ENCODE measurements at regions not wholly inside any gene's neighbourhood (a gene's known extent, or its start where the extent isn't known, plus 50 kb on each side); places are given as distances from the start of the nearest gene placed in this dataset.

- Histone ChIP-seq H3K4me1 (ENCODE audit: low read length) (no peaks in the 10 kb centered on the region), H3K9me3 (replicated peaks; ENCODE audit: insufficient read depth, low read length) (no peaks in the 10 kb centered on the region), H3K9me2 (replicated peaks; ENCODE audit: insufficient read depth, low read length) (no peaks in the 10 kb centered on the region), H3K27me3 (replicated peaks; ENCODE audit: insufficient read depth, low read length) (peaks cover 34% of the 10 kb centered on the region), H3K36me3 (replicated peaks; ENCODE audit: insufficient read depth, low read length) (no peaks in the 10 kb centered on the region), H3K9ac (ENCODE audit: low read length) (no peak overlapping the region), H4K20me1 (ENCODE audit: insufficient read depth, low read length) (no peaks in the 10 kb centered on the region), H3K27ac (ENCODE audit: low read length) (no peak overlapping the region), H2AFZ (ENCODE audit: low read length) (no peak overlapping the region), H3F3A (ENCODE audit: insufficient read depth, low read length) (no peaks in the 10 kb centered on the region), H3K4me3 (ENCODE audit: low read length) (no peak overlapping the region), H3K79me2 (ENCODE audit: low read length) (no peaks in the 10 kb centered on the region), H3K4me2 (ENCODE audit: low read depth, low read length) (no peak overlapping the region)
- no peak for DNase-seq
- TF ChIP-seq CTCF (IDR thresholded peaks at IDR 0.05; ENCODE audit: low read length) (no peak), EZH2phosphoT487 (IDR thresholded peaks at IDR 0.05; ENCODE audit: low read length) (no peak)
These were observed 170.9 kb downstream of the IRF8 start for GRCh38 chr16:86069736-86070298.

- H3K9me3 ChIP-seq (replicated peaks; ENCODE audit: insufficient read depth, low read length): no peaks in the 10 kb centered on the region
- no peak overlapping the region for H3K9ac ChIP-seq (ENCODE audit: low read length)
- no peaks in the 10 kb centered on the region for H3K79me2 ChIP-seq (ENCODE audit: low read length)
- no peaks in the 10 kb centered on the region for H3K9me2 ChIP-seq (replicated peaks; ENCODE audit: insufficient read depth, low read length)
- TF ChIP-seq CTCF (IDR thresholded peaks at IDR 0.05; ENCODE audit: low read length) (no peak), EZH2phosphoT487 (IDR thresholded peaks at IDR 0.05; ENCODE audit: low read length) (no peak), EZH2 (optimal IDR thresholded peaks at IDR 0.05; ENCODE audit: low read depth, low read length) (no peak)
- H3K4me1 ChIP-seq (ENCODE audit: low read length): no peaks in the 10 kb centered on the region
- no peak for DNase-seq
- no peaks in the 10 kb centered on the region for H3F3A ChIP-seq (ENCODE audit: insufficient read depth, low read length)
- H3K27ac ChIP-seq (ENCODE audit: low read length): no peak overlapping the region
- no peaks in the 10 kb centered on the region for H4K20me1 ChIP-seq (ENCODE audit: insufficient read depth, low read length)
- peaks cover 38% of the 10 kb centered on the region for H3K27me3 ChIP-seq (replicated peaks; ENCODE audit: insufficient read depth, low read length)
- H3K4me3 ChIP-seq (ENCODE audit: low read length): no peak overlapping the region
- no peak overlapping the region for H2AFZ ChIP-seq (ENCODE audit: low read length)
- H3K36me3 ChIP-seq (replicated peaks; ENCODE audit: insufficient read depth, low read length): no peaks in the 10 kb centered on the region
- H3K4me2 ChIP-seq (ENCODE audit: low read depth, low read length): no peak overlapping the region
These were observed 171.5 kb downstream of the IRF8 start for GRCh38 chr16:86070484-86070883.

GRCh38 chr16:86070971-86071370, 172.0 kb downstream of the IRF8 start:
- Histone ChIP-seq H3K27me3 (replicated peaks; ENCODE audit: insufficient read depth, low read length) (peaks cover 38% of the 10 kb centered on the region), H3K4me1 (ENCODE audit: low read length) (no peaks in the 10 kb centered on the region), H3K27ac (ENCODE audit: low read length) (no peak overlapping the region), H3F3A (ENCODE audit: insufficient read depth, low read length) (no peaks in the 10 kb centered on the region), H3K4me3 (ENCODE audit: low read length) (no peak overlapping the region), H3K36me3 (replicated peaks; ENCODE audit: insufficient read depth, low read length) (no peaks in the 10 kb centered on the region), H3K9me2 (replicated peaks; ENCODE audit: insufficient read depth, low read length) (no peaks in the 10 kb centered on the region), H4K20me1 (ENCODE audit: insufficient read depth, low read length) (no peaks in the 10 kb centered on the region), H3K4me2 (ENCODE audit: low read depth, low read length) (no peak overlapping the region), H3K9ac (ENCODE audit: low read length) (no peak overlapping the region), H3K79me2 (ENCODE audit: low read length) (no peaks in the 10 kb centered on the region), H2AFZ (ENCODE audit: low read length) (no peak overlapping the region), H3K9me3 (replicated peaks; ENCODE audit: insufficient read depth, low read length) (no peaks in the 10 kb centered on the region)
- TF ChIP-seq EZH2 (optimal IDR thresholded peaks at IDR 0.05; ENCODE audit: low read depth, low read length) (no peak), EZH2phosphoT487 (IDR thresholded peaks at IDR 0.05; ENCODE audit: low read length) (no peak), CTCF (IDR thresholded peaks at IDR 0.05; ENCODE audit: low read length) (no peak)
- DNase-seq: no peak
